ENCODE measurements at regions not wholly inside any gene's neighbourhood (a gene's known extent, or its start where the extent isn't known, plus 50 kb on each side); places are given as distances from the start of the nearest gene placed in this dataset.

- Histone ChIP-seq H3F3A (ENCODE audit: insufficient read depth) (no peaks in the 10 kb centered on the region), H3K27me3 (ENCODE audit: low read length) (no peaks in the 10 kb centered on the region), H3K27ac (ENCODE audit: low read depth, low read length) (no peak overlapping the region), H3K4me3 (ENCODE audit: insufficient read depth, low read length, poor library complexity, severe bottlenecking) (no peak overlapping the region), H3K36me3 (ENCODE audit: low read length) (no peaks in the 10 kb centered on the region), H4K20me1 (ENCODE audit: low read depth, low read length) (no peaks in the 10 kb centered on the region), H3K79me2 (ENCODE audit: insufficient read depth, low read length) (no peaks in the 10 kb centered on the region), H3K9me2 (replicated peaks; ENCODE audit: insufficient read depth, low read length) (no peaks in the 10 kb centered on the region), H3K9me3 (ENCODE audit: insufficient read depth, low read length) (no peaks in the 10 kb centered on the region; the same call in 1 of the 2 replicates), H3K9ac (ENCODE audit: low read length) (no peak overlapping the region), H2AFZ (ENCODE audit: low read depth, low read length, severe bottlenecking) (no peak overlapping the region), H3K4me2 (ENCODE audit: low read depth, low read length, poor library complexity, severe bottlenecking) (no peak overlapping the region)
- TF ChIP-seq CTCF (IDR thresholded peaks at IDR 0.05; ENCODE audit: insufficient read depth, low read length, poor library complexity, severe bottlenecking) (no peak), EZH2phosphoT487 (conservative IDR thresholded peaks at IDR 0.05; ENCODE audit: low read length) (no peak)
Observed at GRCh38 chr4:187569871-187570270, 425.7 kb upstream of the ZFP42 start.

- no peak overlapping the region for H2AFZ ChIP-seq (ENCODE audit: low read depth, low read length, severe bottlenecking)
- H4K20me1 ChIP-seq (ENCODE audit: low read depth, low read length): no peaks in the 10 kb centered on the region
- H3K4me3 ChIP-seq (ENCODE audit: insufficient read depth, low read length, poor library complexity, severe bottlenecking): no peak overlapping the region
- H3K9me2 ChIP-seq (replicated peaks; ENCODE audit: insufficient read depth, low read length): no peaks in the 10 kb centered on the region
- H3K9ac ChIP-seq (ENCODE audit: low read length): no peak overlapping the region
- no peak overlapping the region for H3K4me2 ChIP-seq (ENCODE audit: low read depth, low read length, poor library complexity, severe bottlenecking)
- H3K79me2 ChIP-seq (ENCODE audit: insufficient read depth, low read length): no peaks in the 10 kb centered on the region
- TF ChIP-seq EZH2phosphoT487 (conservative IDR thresholded peaks at IDR 0.05; ENCODE audit: low read length) (no peak), CTCF (IDR thresholded peaks at IDR 0.05; ENCODE audit: insufficient read depth, low read length, poor library complexity, severe bottlenecking) (no peak)
- no peaks in the 10 kb centered on the region for H3K36me3 ChIP-seq (ENCODE audit: low read length)
- H3K9me3 ChIP-seq (ENCODE audit: insufficient read depth, low read length): no peaks in the 10 kb centered on the region; the same call in 1 of the 2 replicates
- H3K27ac ChIP-seq (ENCODE audit: low read depth, low read length): no peak overlapping the region
- H3F3A ChIP-seq (ENCODE audit: insufficient read depth): no peaks in the 10 kb centered on the region
- no peaks in the 10 kb centered on the region for H3K27me3 ChIP-seq (ENCODE audit: low read length)
Observed at GRCh38 chr4:187575706-187576105, 419.9 kb upstream of the ZFP42 start.

- Histone ChIP-seq H3K27me3 (ENCODE audit: low read length) (no peaks in the 10 kb centered on the region), H3K27ac (ENCODE audit: low read depth, low read length) (no peak overlapping the region), H3K36me3 (ENCODE audit: low read length) (no peaks in the 10 kb centered on the region), H3K79me2 (ENCODE audit: insufficient read depth, low read length) (no peaks in the 10 kb centered on the region), H3K9me2 (replicated peaks; ENCODE audit: insufficient read depth, low read length) (no peaks in the 10 kb centered on the region), H2AFZ (ENCODE audit: low read depth, low read length, severe bottlenecking) (no peak overlapping the region), H3K9ac (ENCODE audit: low read length) (no peak overlapping the region), H3F3A (ENCODE audit: insufficient read depth) (no peaks in the 10 kb centered on the region), H4K20me1 (ENCODE audit: low read depth, low read length) (no peaks in the 10 kb centered on the region), H3K9me3 (ENCODE audit: insufficient read depth, low read length) (no peaks in the 10 kb centered on the region; the same call in 1 of the 2 replicates), H3K4me2 (ENCODE audit: low read depth, low read length, poor library complexity, severe bottlenecking) (no peak overlapping the region), H3K4me3 (ENCODE audit: insufficient read depth, low read length, poor library complexity, severe bottlenecking) (no peak overlapping the region)
- TF ChIP-seq CTCF (IDR thresholded peaks at IDR 0.05; ENCODE audit: insufficient read depth, low read length, poor library complexity, severe bottlenecking) (no peak), EZH2phosphoT487 (conservative IDR thresholded peaks at IDR 0.05; ENCODE audit: low read length) (no peak)
Observed at GRCh38 chr4:187576751-187577150, 418.8 kb upstream of the ZFP42 start.

All from SU-DHL-6 (cell line).